Posterior vena cava (tissue), 2 donors: ENCODE measurements at regions not wholly inside any gene's neighbourhood (a gene's known extent, or its start where the extent isn't known, plus 50 kb on each side); places are given as distances from the start of the nearest gene placed in this dataset.

Experiments
- DNase-seq: peaks from one replicate; pipeline ENCODE4 v3.0.0-alpha.2; 2020; ENCODE audit warnings: low spot score
- intact Hi-C, 2 donors: fragments of 100-400 bp; cut with DNase I; formaldehyde crosslinking; loops; one replicate each; pipeline versions ENCODE4 v1.14.1 to v1.14.2; 2022 to 2023
- donor health status: DM: yes; HTN: yes; CAD: no.
- donor health status: DM: yes; HTN: yes; CAD: no.

DNA sequence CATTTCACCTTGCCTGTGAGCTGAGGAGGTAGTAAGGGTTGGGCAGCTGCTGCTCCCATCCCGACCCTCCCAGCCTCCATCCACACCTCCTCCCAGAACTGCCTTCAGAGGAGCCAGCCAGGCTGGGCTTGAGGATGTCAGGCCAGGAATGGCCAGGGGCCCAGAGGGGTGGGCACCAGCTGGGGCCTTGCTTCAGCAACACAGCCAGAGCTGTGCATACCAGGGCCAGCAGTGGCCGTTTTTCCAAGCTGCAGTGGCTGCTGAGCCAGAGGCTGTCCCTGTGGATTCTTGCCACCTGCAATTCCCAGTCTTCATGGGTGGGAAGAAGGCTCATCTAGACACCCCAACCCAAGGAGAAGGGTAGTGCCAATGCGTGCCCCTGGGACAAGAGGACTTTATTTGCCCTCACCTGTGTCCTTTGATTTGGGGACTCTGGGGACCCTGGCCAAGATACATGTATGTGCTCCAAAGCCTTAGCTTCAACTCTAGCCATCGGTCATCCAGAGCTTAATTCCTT lies 153.4 kb upstream of the SDK2 start:
- DNase-seq, result no peak
- intact Hi-C loops, result no loop called here

DNA sequence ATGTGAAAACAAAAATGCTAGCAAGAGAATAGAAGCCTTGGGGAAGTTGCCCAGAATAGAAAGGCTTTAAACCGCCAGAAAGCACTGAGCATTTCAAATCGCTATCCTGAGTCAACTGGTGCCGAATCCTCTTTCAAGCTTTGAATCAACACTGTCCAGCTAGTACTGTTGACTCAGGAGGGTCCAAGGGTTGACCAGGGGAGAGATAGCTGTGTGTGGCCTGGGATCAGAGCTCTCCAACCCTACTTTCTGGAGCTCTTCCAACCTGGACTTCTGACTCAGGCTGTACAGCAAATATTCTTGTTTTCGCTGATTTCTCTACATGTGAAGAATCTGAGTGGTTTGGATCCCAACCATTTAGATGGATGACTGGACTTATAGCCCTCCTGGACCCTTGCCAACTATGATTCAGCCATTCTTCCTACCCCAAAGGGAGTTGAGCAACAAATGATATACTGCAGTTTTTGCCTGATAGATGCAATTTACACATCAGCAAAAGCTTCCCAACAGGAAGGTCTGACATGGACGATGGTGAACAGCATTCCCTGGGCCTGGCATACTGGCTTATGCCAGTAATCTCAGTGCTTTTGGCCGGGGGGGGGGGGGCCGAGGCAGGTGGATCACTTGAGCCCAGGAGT lies 154.0 kb upstream of the SDK2 start:
- no peak for DNase-seq
- intact Hi-C loops, result no loop called here

DNA sequence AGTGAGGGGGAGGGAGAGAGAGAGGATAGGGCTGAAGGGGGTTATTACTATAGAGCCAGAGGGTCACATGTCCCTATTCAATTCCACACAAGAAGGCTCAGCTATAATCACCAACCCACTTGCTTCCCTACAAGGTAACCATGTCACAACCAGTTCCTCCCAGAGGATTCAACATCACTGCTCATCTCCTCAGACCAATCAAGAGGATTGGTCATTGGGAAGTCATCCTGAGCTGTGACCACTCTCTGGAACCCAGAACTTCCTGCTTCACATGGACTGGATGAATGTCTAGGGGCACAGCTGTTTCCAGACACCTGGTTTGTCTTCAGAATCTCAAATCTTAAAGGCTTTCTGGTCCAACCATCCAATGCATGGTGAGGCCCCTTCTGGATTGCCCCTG lies 154.9 kb upstream of the SDK2 start:
- no peak for DNase-seq
- intact Hi-C loops, result no loop called here

GRCh38 chr17:73799781-73800627 lies 155.8 kb upstream of the SDK2 start:
- DNase-seq, result no peak
- intact Hi-C loops, result no loop called here

- no peak for DNase-seq
- intact Hi-C loops, result no loop called here
These were observed 156.6 kb upstream of the SDK2 start for GRCh38 chr17:73800893-73801292.

DNA sequence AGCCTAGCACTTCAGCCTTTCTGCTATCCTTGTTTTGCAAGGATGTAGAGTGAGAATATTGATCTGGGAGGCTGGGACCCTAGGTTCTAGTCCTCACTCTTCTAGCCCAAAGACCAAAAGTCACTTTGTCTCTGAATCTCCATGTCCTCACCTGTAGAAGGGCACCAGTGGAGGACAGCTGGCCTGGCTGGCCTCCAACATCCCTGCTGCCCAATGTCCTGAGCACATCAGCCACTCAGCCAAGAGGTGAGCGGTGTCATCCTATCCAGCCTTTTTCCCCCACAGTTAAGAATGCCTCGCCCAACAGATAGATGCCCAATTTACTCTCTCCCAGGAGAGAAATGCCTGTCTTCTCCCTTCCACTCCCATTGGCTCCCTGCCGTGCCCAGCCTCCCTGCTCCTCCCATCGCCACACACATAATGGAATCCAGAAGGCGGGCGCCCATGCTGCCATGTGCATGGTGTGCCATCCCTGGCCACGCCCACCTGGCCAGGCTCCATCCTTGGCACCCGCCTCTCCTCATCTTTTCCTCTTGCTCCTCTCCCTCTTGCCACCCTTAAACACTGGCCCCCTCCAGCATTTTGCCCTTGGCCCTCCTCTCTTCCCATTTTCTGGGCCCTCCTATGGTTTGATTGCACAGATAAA lies 157.3 kb upstream of the SDK2 start:
- DNase-seq, result no peak
- intact Hi-C loops, result no loop called here

DNA sequence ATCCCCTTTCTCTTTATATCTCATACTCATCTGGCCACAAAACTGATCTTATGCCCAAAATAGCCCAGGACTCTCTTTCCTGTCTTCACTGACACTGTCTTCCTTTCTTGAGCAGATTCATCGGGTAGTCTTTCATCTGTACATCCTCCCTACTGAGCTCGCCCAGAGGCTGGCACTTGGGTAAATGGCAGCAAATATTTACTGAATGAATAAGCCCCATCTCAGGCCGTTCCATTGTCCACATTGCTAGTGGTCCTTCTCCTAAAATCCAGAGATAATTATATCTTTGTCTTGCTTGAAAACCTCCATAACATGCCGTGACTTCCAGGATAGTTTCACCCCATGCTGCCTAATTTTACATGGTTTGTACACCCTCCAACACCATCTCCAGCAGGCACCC lies 158.1 kb upstream of the SDK2 start:
- intact Hi-C loops, result no loop called here

DNA sequence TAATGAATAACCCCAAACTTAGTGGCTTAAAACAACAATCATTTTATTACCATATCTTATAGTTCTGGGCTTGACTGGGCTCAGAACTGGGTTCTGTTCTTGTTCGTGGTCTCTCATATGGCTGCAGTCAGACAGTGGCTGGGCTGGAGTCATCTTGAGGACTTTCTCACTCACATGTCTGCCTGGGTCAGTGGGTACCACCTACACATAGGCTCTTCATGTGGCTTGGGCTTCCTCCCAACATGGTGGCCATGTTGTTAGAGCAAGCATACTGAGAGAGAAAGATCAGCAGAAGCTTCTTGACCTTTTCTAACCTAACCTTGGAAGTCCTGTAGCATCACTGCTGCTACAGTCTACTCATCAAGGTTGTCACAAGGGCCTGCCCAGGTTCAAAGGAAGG lies 158.6 kb upstream of the SDK2 start:
- no peak for DNase-seq
- intact Hi-C loops, result no loop called here

More for the DNA sequence above, 158.1 kb upstream of the SDK2 start:
- no peak for DNase-seq

GRCh38 chr17:73803964-73804435 lies 159.8 kb upstream of the SDK2 start:
- intact Hi-C loops, result no loop called here
- no peak for DNase-seq

GRCh38 chr17:73806768-73807167 lies 162.5 kb upstream of the SDK2 start:
- no peak for DNase-seq
- intact Hi-C loops, result no loop called here

DNA sequence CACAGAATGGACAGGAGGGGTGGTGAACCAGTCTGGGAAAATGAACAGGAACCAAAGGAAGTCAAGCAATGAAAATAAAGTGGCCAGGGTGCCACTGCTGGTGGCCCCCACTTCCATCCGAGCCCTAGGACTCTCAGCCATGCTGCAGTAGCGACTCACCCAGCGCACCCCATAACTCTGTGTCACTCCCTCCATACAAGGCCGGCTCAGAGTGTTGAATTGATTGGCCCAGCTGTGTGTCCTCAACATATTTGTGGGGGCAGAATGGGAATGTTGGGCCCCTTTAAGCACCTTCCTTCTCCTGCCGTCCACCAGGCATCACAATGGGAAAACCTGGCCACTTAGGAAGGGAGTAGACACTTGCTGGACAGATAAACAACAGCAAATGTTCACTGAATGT lies 169.0 kb upstream of the SDK2 start:
- intact Hi-C loops, result no loop called here
- DNase-seq, result no peak

GRCh38 chr17:73814075-73814474 lies 169.8 kb upstream of the SDK2 start:
- DNase-seq, result no peak
- intact Hi-C loops, result no loop called here

DNA sequence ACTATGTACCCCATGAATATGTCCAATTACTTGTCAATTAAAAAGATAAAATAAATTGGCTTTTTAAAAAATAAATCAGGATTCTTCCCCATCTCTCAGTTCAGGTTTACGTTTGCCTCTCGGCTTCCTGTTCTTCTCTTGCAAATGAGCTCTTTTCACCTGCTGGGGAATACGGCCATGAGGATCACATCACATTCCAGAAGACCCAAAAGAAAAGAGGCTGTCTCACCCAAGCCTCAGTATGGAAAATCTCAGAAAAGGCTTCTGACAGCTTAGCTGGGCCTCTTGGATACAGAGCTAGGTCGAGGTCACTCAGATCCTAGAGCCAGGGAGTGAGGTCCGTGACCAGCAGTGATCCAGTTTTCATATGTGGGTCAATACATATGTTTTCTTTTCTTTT lies 171.2 kb upstream of the SDK2 start:
- intact Hi-C loops, result loop anchor here in 1 of 2 donors (5.0 kb wide), 1 partner anchor 982 kb away; no protein-coding TSS in a partner anchor
- DNase-seq, result no peak

GRCh38 chr17:73819440-73820395 lies 175.5 kb upstream of the SDK2 start:
- intact Hi-C loops, result loop anchor here in 1 of 2 donors (5.0 kb wide), 1 partner anchor 978 kb away; no protein-coding TSS in a partner anchor
- DNase-seq, result no peak

DNA sequence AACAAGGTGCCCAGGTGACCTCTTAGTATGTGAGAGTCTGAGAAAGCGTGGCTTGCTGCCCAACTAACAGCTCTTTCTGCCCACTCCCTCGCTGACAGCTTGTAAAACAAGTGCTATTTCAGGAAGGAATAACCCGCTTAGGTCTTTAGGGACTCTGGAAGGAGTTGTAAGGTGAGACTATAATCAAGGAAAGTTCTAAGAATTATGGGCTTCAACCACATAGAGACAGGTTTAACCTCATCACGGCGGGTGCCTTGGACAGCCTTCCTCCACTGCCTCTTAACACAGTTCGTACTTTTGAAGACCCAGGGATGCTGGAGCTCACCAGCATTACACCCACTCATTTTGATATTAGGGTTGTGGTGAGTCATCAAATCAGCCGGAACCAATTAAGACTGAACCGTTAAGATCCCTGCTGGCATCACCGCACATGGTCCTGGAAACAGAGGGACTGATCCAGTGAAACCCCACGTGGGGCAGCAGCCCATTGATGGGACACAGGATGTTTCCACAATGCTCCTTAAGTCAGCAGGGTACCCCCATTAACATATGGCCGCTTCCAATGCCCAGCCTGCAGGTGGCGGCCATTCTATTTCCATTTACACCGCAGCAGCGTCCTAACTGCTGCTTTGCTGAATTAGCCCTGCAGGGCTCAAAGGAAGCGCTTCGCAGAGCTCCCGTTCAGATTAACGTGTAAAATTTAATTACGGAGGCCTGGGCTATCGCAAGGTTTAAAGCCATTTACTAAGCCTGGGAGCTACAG lies 176.6 kb upstream of the SDK2 start:
- no peak for DNase-seq

DNA sequence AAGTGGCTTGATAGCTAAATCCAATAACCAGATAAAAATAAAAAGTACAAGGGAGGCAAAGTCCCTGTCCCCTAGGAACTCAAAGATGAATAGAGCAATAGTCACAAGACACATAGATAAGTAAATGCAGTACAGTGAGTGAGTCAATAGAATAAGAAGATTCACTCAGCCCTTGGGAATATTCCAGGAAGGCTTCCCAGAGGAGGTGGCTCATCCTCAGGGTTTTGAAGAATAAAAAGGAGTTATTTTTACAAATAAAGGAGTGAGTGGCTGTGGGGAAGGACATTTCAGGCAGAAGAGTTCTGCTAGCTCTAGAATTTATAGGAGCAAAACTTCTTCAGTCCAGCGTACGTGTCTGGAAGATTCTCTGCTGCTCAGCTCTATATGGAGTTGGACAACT lies 177.4 kb upstream of the SDK2 start:
- DNase-seq, result no peak
- intact Hi-C loops, result no loop called here

More for the DNA sequence above, 176.6 kb upstream of the SDK2 start:
- intact Hi-C loops, result no loop called here

DNA sequence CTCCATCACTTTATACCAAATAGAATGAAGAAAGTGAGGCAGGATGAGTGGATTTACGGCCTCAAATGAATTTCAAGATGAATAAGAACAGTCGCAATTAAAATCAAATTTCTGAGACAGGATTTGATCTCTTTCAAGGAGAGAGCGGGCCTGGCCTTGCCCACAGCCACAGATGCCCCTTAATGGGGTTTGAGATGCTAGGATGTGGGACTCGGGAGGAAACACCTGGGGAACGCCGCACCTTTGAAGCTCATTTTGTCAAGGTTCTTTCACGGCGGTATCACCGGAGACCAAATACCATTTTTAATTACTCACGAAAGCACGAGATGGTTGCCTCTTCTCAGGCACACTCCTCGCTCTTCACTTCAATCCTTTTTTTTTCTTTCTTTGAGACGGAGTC lies 178.1 kb upstream of the SDK2 start:
- intact Hi-C loops, result no loop called here
- DNase-seq, result no peak

GRCh38 chr17:73823684-73824083 lies 179.4 kb upstream of the SDK2 start:
- intact Hi-C loops, result no loop called here
- no peak for DNase-seq
